ENCODE measurements at regions not wholly inside any gene's neighbourhood (a gene's known extent, or its start where the extent isn't known, plus 50 kb on each side); places are given as distances from the start of the nearest gene placed in this dataset.

DNA sequence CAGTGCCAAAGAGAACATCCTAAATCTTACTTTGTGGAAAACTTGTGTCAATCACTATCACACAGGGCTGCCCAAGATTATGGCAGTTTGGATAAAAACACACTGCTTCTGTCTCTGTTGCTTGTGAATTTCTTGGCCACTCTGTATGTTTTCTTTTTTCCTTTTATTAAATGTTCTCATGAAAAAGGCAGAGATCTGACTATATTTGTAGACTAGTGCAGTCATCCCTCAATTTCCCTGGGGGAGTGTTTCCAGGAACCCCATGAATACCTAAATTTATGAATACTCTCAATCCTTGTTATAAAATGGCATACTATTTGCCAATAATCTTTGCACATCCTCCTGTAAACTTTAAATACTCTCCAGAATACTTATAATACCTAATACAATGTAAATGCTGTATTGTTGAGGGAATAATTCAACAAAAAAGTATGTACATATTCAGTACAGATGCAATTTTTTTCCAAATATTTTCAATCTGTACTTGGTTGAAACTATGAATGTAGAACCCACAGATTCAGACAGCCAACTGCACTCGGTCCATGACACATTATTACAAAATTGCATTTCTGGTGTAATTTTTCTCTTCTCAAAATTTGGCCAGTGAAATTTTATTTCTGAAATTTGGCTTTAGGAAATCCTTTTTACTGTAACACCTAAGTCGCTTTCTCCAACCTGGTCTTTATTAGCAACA is 391.9 kb upstream of the PRR16 start:
- Mint-ChIP-seq H3K4me1 (no peaks in the 10 kb centered on the region), H3K4me3 (no peak overlapping the region), H3K9me3 (no peaks in the 10 kb centered on the region), H3K27ac (no peak overlapping the region), H3K36me3 (no peaks in the 10 kb centered on the region), H3K27me3 (ENCODE audit: low read depth) (no peaks in the 10 kb centered on the region)
- DNase-seq (ENCODE audit: low spot score in 2 of 2, unreplicated experiment in 2 of 2): no peak
- TF ChIP-seq, protein P1, sequence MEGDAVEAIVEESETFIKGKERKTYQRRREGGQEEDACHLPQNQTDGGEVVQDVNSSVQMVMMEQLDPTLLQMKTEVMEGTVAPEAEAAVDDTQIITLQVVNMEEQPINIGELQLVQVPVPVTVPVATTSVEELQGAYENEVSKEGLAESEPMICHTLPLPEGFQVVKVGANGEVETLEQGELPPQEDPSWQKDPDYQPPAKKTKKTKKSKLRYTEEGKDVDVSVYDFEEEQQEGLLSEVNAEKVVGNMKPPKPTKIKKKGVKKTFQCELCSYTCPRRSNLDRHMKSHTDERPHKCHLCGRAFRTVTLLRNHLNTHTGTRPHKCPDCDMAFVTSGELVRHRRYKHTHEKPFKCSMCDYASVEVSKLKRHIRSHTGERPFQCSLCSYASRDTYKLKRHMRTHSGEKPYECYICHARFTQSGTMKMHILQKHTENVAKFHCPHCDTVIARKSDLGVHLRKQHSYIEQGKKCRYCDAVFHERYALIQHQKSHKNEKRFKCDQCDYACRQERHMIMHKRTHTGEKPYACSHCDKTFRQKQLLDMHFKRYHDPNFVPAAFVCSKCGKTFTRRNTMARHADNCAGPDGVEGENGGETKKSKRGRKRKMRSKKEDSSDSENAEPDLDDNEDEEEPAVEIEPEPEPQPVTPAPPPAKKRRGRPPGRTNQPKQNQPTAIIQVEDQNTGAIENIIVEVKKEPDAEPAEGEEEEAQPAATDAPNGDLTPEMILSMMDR (IDR thresholded peaks at IDR 0.05; ENCODE audit: unreplicated experiment): no peak

DNA sequence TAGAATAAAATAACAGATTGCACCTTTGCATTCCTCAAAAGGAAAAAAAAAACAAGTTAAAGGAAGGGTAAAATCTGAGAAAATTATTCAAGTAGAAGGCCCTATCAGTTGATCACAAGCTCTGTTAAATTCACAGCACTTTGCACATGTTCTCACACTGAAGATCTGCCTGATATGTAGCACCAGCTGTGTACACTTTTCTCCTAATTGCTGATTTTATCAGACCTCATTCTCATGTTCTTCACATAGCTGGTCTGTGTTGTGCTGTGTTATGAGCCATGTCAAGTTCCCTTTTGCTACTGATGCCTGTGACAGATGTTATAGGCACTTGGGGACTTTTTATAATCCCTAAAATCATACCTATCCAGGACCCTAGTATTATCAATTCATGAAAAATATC is 390.4 kb upstream of the PRR16 start:
- H3K36me3 Mint-ChIP-seq: no peaks in the 10 kb centered on the region
- TF ChIP-seq, protein P1 (IDR thresholded peaks at IDR 0.05; ENCODE audit: unreplicated experiment): no peak
- H3K4me1 Mint-ChIP-seq: no peaks in the 10 kb centered on the region
- H3K27ac Mint-ChIP-seq: no peak overlapping the region
- no peak for DNase-seq (ENCODE audit: low spot score in 2 of 2, unreplicated experiment in 2 of 2)
- H3K4me3 Mint-ChIP-seq: no peak overlapping the region
- H3K27me3 Mint-ChIP-seq (ENCODE audit: low read depth): no peaks in the 10 kb centered on the region
- H3K9me3 Mint-ChIP-seq: no peaks in the 10 kb centered on the region

DNA sequence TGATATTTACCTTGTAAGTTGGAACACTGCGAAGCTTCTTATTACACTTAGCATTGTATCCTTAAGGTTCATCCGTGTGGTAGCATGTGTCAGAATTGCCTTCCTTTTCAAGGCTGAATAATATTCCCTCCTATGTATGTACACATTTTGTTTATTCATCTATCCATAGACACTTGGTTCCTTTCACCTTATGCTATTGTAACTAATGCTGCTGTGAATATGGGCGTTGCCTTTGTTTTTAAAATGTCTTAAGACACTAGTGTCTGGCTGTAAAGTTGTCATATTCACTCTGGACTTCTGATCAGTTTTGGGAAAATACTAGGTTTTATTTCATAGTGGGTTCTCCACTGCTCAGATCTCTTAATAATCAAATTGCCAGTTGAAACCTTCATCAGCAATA is 383.3 kb upstream of the PRR16 start:
- no peaks in the 10 kb centered on the region for H3K4me1 Mint-ChIP-seq
- H3K36me3 Mint-ChIP-seq: no peaks in the 10 kb centered on the region
- no peaks in the 10 kb centered on the region for H3K9me3 Mint-ChIP-seq
- TF ChIP-seq, protein P1 (IDR thresholded peaks at IDR 0.05; ENCODE audit: unreplicated experiment): no peak
- H3K27me3 Mint-ChIP-seq (ENCODE audit: low read depth): no peaks in the 10 kb centered on the region
- DNase-seq (ENCODE audit: low spot score in 2 of 2, unreplicated experiment in 2 of 2): no peak
- H3K27ac Mint-ChIP-seq: no peak overlapping the region
- no peak overlapping the region for H3K4me3 Mint-ChIP-seq

GRCh38 chr5:120082316-120083068 is 381.6 kb upstream of the PRR16 start:
- DNase-seq (ENCODE audit: low spot score in 2 of 2, unreplicated experiment in 2 of 2): no peak
- no peaks in the 10 kb centered on the region for H3K27me3 Mint-ChIP-seq (ENCODE audit: low read depth)
- H3K27ac Mint-ChIP-seq: no peak overlapping the region
- no peaks in the 10 kb centered on the region for H3K36me3 Mint-ChIP-seq
- TF ChIP-seq, protein P1 (IDR thresholded peaks at IDR 0.05; ENCODE audit: unreplicated experiment): no peak
- no peaks in the 10 kb centered on the region for H3K9me3 Mint-ChIP-seq
- H3K4me1 Mint-ChIP-seq: no peaks in the 10 kb centered on the region
- no peak overlapping the region for H3K4me3 Mint-ChIP-seq

GRCh38 chr5:120083851-120084542 is 380.1 kb upstream of the PRR16 start:
- Mint-ChIP-seq H3K27ac (no peak overlapping the region), H3K4me3 (no peak overlapping the region), H3K4me1 (peaks cover 7% of the 10 kb centered on the region), H3K36me3 (no peaks in the 10 kb centered on the region), H3K9me3 (no peaks in the 10 kb centered on the region), H3K27me3 (ENCODE audit: low read depth) (no peaks in the 10 kb centered on the region)
- TF ChIP-seq, protein P1 (IDR thresholded peaks at IDR 0.05; ENCODE audit: unreplicated experiment): no peak
- DNase-seq (ENCODE audit: low spot score in 2 of 2, unreplicated experiment in 2 of 2): no peak
